ENCODE measurements at regions not wholly inside any gene's neighbourhood (a gene's known extent, or its start where the extent isn't known, plus 50 kb on each side); places are given as distances from the start of the nearest gene placed in this dataset.
A peak's percentile ranks its signal among the peaks of the same experiment; 100 is the strongest.

DNA sequence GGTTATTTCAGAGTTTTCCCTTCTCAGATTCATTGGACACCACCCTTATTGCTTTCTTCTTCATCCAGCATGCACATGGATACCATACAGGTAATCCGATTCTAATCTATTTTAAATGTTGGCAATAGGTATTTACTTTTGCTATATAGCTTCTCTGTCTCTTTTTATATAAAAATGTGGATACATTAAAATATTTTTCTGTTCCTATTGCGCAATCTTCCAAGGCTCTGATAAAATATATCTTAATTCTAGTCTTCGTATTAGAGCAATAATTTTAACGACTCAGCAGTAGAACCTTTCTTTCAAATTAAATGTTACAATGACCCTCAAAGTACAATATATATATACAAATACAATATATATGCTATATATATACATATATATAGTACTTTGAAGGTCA, 239.8 kb downstream of the DCAF12L2 start:
- Histone ChIP-seq H3K27ac (ENCODE audit: low read depth, low read length) (no peak overlapping the region), H2AFZ (ENCODE audit: low read depth, low read length) (no peak overlapping the region), H3K4me1 (ENCODE audit: insufficient read depth, low read length) (no peaks in the 10 kb centered on the region), H3K9ac (ENCODE audit: low read length) (no peak overlapping the region), H3K9me3 (ENCODE audit: insufficient read depth, low read depth, low read length) (no peaks in the 10 kb centered on the region), H3K4me3 (ENCODE audit: insufficient read depth, low read depth, low read length) (no peak overlapping the region), H3K27me3 (ENCODE audit: insufficient read depth, low read length) (no peaks in the 10 kb centered on the region), H3K36me3 (ENCODE audit: insufficient read depth, low read length) (no peaks in the 10 kb centered on the region), H4K20me1 (ENCODE audit: insufficient read depth, low read length) (no peaks in the 10 kb centered on the region), H3K4me2 (ENCODE audit: low read length) (no peak overlapping the region), H3K79me2 (ENCODE audit: insufficient read depth, low read length) (no peaks in the 10 kb centered on the region)
- FAIRE-seq = no peak
- TF ChIP-seq EZH2 (IDR thresholded peaks at IDR 0.05; ENCODE audit: insufficient read depth, low read length) = no peak
- TF ChIP-seq, protein P1, sequence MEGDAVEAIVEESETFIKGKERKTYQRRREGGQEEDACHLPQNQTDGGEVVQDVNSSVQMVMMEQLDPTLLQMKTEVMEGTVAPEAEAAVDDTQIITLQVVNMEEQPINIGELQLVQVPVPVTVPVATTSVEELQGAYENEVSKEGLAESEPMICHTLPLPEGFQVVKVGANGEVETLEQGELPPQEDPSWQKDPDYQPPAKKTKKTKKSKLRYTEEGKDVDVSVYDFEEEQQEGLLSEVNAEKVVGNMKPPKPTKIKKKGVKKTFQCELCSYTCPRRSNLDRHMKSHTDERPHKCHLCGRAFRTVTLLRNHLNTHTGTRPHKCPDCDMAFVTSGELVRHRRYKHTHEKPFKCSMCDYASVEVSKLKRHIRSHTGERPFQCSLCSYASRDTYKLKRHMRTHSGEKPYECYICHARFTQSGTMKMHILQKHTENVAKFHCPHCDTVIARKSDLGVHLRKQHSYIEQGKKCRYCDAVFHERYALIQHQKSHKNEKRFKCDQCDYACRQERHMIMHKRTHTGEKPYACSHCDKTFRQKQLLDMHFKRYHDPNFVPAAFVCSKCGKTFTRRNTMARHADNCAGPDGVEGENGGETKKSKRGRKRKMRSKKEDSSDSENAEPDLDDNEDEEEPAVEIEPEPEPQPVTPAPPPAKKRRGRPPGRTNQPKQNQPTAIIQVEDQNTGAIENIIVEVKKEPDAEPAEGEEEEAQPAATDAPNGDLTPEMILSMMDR (IDR thresholded peaks at IDR 0.05; ENCODE audit: insufficient read depth, low read depth, low read length) = no peak
- no peak overlapping the region for H3K27ac Mint-ChIP-seq (ENCODE audit: unreplicated experiment)
- no peaks in the 10 kb centered on the region for H3K4me1 Mint-ChIP-seq (ENCODE audit: low read depth, unreplicated experiment)
- no peak for DNase-seq (ENCODE audit: low read depth)
- no peaks in the 10 kb centered on the region for H3K27me3 Mint-ChIP-seq (ENCODE audit: low read depth, unreplicated experiment)
- H3K4me3 Mint-ChIP-seq (ENCODE audit: unreplicated experiment) = no peak overlapping the region
- no peaks in the 10 kb centered on the region for H3K36me3 Mint-ChIP-seq (ENCODE audit: low read depth, unreplicated experiment)
- peaks cover 3% of the 10 kb centered on the region for H3K9me3 Mint-ChIP-seq (ENCODE audit: unreplicated experiment)

DNA sequence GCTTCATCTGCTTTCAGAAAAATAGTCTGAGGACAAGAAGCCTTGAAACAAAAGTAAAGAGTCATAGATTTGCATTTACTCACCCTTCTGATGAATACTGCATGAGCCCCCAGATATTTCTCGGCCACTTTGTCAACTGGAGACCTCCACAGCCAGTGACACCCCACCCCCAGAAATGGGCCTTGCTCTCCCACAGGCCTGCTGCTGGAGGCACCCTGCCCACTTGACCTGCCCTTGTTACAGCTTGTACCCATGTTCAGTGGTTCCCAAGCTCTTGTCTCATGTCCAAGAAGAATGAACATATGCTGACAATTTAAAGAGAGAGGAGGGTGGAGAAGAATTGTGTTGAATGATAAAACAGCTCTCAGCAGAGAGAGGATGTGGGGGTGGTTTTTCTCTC, 225.1 kb downstream of the DCAF12L2 start:
- H3K4me1 Mint-ChIP-seq (ENCODE audit: low read depth, unreplicated experiment) = no peaks in the 10 kb centered on the region
- Histone ChIP-seq H3K27me3 (ENCODE audit: insufficient read depth, low read length) (no peaks in the 10 kb centered on the region), H3K9ac (ENCODE audit: low read length) (no peak overlapping the region), H3K27ac (ENCODE audit: low read depth, low read length) (no peak overlapping the region), H3K4me3 (ENCODE audit: insufficient read depth, low read depth, low read length) (no peak overlapping the region), H3K79me2 (ENCODE audit: insufficient read depth, low read length) (no peaks in the 10 kb centered on the region), H3K36me3 (ENCODE audit: insufficient read depth, low read length) (no peaks in the 10 kb centered on the region), H2AFZ (ENCODE audit: low read depth, low read length) (no peak overlapping the region), H3K4me2 (ENCODE audit: low read length) (no peak overlapping the region), H4K20me1 (ENCODE audit: insufficient read depth, low read length) (no peaks in the 10 kb centered on the region), H3K4me1 (ENCODE audit: insufficient read depth, low read length) (no peaks in the 10 kb centered on the region), H3K9me3 (ENCODE audit: insufficient read depth, low read depth, low read length) (no peaks in the 10 kb centered on the region)
- DNase-seq (ENCODE audit: low read depth) (no peak), FAIRE-seq (no peak)
- H3K9me3 Mint-ChIP-seq (ENCODE audit: unreplicated experiment) = no peaks in the 10 kb centered on the region
- H3K4me3 Mint-ChIP-seq (ENCODE audit: unreplicated experiment) = no peak overlapping the region
- TF ChIP-seq, protein P1 (IDR thresholded peaks at IDR 0.05; ENCODE audit: insufficient read depth, low read depth, low read length) = no peak
- TF ChIP-seq EZH2 (IDR thresholded peaks at IDR 0.05; ENCODE audit: insufficient read depth, low read length) = no peak
- H3K27me3 Mint-ChIP-seq (ENCODE audit: low read depth, unreplicated experiment) = no peaks in the 10 kb centered on the region
- H3K36me3 Mint-ChIP-seq (ENCODE audit: low read depth, unreplicated experiment) = no peaks in the 10 kb centered on the region
- H3K27ac Mint-ChIP-seq (ENCODE audit: unreplicated experiment) = no peak overlapping the region

GRCh38 chrX:125947501-125947900, 218.6 kb downstream of the DCAF12L2 start:
- H3K9me3 ChIP-seq (ENCODE audit: insufficient read depth, low read depth, low read length) = no peaks in the 10 kb centered on the region
- no peak overlapping the region for H3K4me3 ChIP-seq (ENCODE audit: insufficient read depth, low read depth, low read length)
- H3K27me3 Mint-ChIP-seq (ENCODE audit: low read depth, unreplicated experiment) = no peaks in the 10 kb centered on the region
- H3K4me2 ChIP-seq (ENCODE audit: low read length) = no peak overlapping the region
- H3K36me3 ChIP-seq (ENCODE audit: insufficient read depth, low read length) = no peaks in the 10 kb centered on the region
- H3K27ac ChIP-seq (ENCODE audit: low read depth, low read length) = no peak overlapping the region
- TF ChIP-seq, protein P1 (IDR thresholded peaks at IDR 0.05; ENCODE audit: insufficient read depth, low read depth, low read length) = no peak
- TF ChIP-seq EZH2 (IDR thresholded peaks at IDR 0.05; ENCODE audit: insufficient read depth, low read length) = no peak
- no peaks in the 10 kb centered on the region for H3K27me3 ChIP-seq (ENCODE audit: insufficient read depth, low read length)
- H4K20me1 ChIP-seq (ENCODE audit: insufficient read depth, low read length) = no peaks in the 10 kb centered on the region
- no peaks in the 10 kb centered on the region for H3K4me1 Mint-ChIP-seq (ENCODE audit: low read depth, unreplicated experiment)
- no peak for DNase-seq (ENCODE audit: low read depth)
- H3K4me3 Mint-ChIP-seq (ENCODE audit: unreplicated experiment) = no peak overlapping the region
- H3K9ac ChIP-seq (ENCODE audit: low read length) = no peak overlapping the region
- no peak overlapping the region for H2AFZ ChIP-seq (ENCODE audit: low read depth, low read length)
- no peaks in the 10 kb centered on the region for H3K36me3 Mint-ChIP-seq (ENCODE audit: low read depth, unreplicated experiment)
- H3K27ac Mint-ChIP-seq (ENCODE audit: unreplicated experiment) = peak overlapping the region; percentile 10
- no peaks in the 10 kb centered on the region for H3K79me2 ChIP-seq (ENCODE audit: insufficient read depth, low read length)
- H3K4me1 ChIP-seq (ENCODE audit: insufficient read depth, low read length) = no peaks in the 10 kb centered on the region
- H3K9me3 Mint-ChIP-seq (ENCODE audit: unreplicated experiment) = no peaks in the 10 kb centered on the region
- FAIRE-seq = no peak

All from astrocyte (in vitro differentiated cells and primary cell).